Adrenal gland (tissue), 5 donors: ENCODE measurements at regions not wholly inside any gene's neighbourhood (a gene's known extent, or its start where the extent isn't known, plus 50 kb on each side); places are given as distances from the start of the nearest gene placed in this dataset.

Experiments used
- CTCF ChIP-seq, 6 experiments: fragments of 450-650 bp in 4 of 6; fragments of 200-600 bp in 2 of 6; sonication (generic) in 1 of 6; IDR thresholded peaks; 1 replicate in 5 of 6; 2 replicates in 1 of 6; pipeline versions ENCODE4 v1.5.1 to v1.8.0; 2016 to 2021; ENCODE audit warnings: antibody characterized with exemption in 6 of 6, mild to moderate bottlenecking in 2 of 6, moderate library complexity in 1 of 6
- POLR2A ChIP-seq, 2 donors: fragments of 450-650 bp; IDR thresholded peaks; one replicate each; pipeline ENCODE4 v1.6.1; 2017; ENCODE audit warnings: antibody characterized with exemption in 2 of 2, mild to moderate bottlenecking in 2 of 2, moderate library complexity in 1 of 2
- donor health status: DM: no; HTN: no; CAD: no.

GRCh38 chr2:77867146-77867545 lies 345.0 kb upstream of the LRRTM4 start:
- TF ChIP-seq POLR2A (IDR thresholded peaks at IDR 0.05) (no peak), CTCF (IDR thresholded peaks at IDR 0.05) (no peak)
